ENCODE measurements at regions not wholly inside any gene's neighbourhood (a gene's known extent, or its start where the extent isn't known, plus 50 kb on each side); places are given as distances from the start of the nearest gene placed in this dataset.

DNA sequence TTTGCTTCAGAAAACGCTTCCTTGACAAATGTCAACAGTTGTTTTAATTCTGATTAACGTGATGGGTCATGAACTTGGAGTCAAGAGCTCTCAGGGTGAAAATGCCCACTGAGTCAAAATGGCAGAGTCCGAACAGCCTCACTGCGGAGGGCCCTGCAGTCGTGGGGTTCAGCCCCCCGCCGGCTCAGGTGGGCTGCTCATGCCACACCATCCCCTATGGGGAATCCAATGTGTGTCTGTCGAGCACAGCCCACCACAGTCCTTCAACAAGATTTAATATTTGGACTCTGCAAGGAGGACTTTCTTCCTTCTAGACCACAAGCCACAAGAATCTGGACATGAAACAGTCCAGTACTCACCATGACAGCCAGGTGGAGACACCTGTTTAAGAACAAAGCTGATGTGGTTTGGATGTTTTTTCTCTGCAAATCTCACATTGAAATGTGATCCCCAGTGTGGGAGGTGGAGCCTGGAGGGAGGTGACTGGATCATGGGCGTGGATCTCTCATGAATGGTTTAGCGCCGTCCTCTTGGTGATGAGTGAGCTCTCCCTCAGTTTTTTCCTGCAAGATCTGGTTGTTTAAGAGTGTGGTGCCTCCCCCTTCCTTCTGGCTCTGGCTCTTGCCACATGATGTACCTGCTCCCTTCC is 201.0 kb downstream of the NDUFA10 start:
- 51 to 65% (median 58%) methylated on average over 11 of the region's 11 CpGs for WGBS, 4 donors
- H3K27me3 ChIP-seq, result peaks cover 0 to 28% (median 0%) of the 10 kb centered on the region in 9 donors
- intact Hi-C loops (cut with DNase I), result no loop called here
- H3K27ac ChIP-seq, result no peak overlapping the region
- H3K4me1 ChIP-seq, result no peaks in the 10 kb centered on the region
- DNase-seq (peak in 2 of 5 donors; percentile 7 to 27), ATAC-seq (no peak)
- H3K9me3 ChIP-seq, result no peaks in the 10 kb centered on the region
- no peak overlapping the region for H3K4me3 ChIP-seq
- no peaks in the 10 kb centered on the region for H3K36me3 ChIP-seq
- TF ChIP-seq, protein P1, sequence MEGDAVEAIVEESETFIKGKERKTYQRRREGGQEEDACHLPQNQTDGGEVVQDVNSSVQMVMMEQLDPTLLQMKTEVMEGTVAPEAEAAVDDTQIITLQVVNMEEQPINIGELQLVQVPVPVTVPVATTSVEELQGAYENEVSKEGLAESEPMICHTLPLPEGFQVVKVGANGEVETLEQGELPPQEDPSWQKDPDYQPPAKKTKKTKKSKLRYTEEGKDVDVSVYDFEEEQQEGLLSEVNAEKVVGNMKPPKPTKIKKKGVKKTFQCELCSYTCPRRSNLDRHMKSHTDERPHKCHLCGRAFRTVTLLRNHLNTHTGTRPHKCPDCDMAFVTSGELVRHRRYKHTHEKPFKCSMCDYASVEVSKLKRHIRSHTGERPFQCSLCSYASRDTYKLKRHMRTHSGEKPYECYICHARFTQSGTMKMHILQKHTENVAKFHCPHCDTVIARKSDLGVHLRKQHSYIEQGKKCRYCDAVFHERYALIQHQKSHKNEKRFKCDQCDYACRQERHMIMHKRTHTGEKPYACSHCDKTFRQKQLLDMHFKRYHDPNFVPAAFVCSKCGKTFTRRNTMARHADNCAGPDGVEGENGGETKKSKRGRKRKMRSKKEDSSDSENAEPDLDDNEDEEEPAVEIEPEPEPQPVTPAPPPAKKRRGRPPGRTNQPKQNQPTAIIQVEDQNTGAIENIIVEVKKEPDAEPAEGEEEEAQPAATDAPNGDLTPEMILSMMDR (IDR thresholded peaks at IDR 0.05), result peak in 1 of 12 donors; percentile 10
- TF ChIP-seq POLR2A (IDR thresholded peaks at IDR 0.05), result no peak

DNA sequence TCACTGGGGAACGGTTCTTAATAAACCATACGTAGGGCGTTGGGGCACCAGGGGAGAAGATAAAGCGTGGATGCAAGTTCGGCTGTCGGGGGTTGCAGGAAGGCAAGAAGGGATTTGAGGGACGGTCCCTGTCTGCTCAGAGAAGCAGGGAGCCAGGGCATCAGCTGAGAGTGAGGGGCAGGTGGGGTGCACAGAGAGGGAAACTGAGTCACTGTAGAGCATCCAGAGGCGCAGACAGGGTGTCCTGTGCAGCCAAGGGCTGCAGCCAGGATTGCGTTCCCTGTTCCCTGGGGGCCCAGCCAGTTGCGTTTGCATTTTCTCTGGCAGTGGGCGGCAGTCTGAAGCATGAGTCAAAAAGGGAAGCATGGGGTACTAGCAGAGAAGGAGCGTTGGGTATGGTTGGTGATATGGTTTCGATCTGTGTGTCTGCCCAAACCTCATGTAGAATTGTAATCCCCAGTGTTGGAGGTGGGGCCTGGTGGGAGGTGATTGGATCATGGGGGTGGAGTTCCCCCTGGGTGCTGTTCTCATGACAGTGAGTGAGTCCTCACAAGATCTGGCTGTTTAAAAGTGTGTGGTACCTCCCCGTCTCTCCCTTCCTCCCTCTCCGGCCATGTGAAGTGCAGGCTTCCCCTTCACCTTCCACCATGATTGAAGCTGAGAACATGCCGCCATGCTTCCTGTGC is 202.9 kb downstream of the NDUFA10 start:
- Histone ChIP-seq H3K4me1 (no peaks in the 10 kb centered on the region), H3K36me3 (no peaks in the 10 kb centered on the region), H3K27ac (no peak overlapping the region), H3K27me3 (peaks cover 0 to 18% (median 0%) of the 10 kb centered on the region in 9 donors), H3K9me3 (no peaks in the 10 kb centered on the region), H3K4me3 (no peak overlapping the region)
- ATAC-seq (no peak), DNase-seq (peak in 1 of 5 donors; percentile 41)
- WGBS, 4 donors, result 86 to 88% (median 87%) methylated on average over 16 of the region's 16 CpGs
- intact Hi-C loops (cut with DNase I), result no loop called here
- TF ChIP-seq, protein P1 (IDR thresholded peaks at IDR 0.05), result no peak
- TF ChIP-seq POLR2A (IDR thresholded peaks at IDR 0.05), result no peak

DNA sequence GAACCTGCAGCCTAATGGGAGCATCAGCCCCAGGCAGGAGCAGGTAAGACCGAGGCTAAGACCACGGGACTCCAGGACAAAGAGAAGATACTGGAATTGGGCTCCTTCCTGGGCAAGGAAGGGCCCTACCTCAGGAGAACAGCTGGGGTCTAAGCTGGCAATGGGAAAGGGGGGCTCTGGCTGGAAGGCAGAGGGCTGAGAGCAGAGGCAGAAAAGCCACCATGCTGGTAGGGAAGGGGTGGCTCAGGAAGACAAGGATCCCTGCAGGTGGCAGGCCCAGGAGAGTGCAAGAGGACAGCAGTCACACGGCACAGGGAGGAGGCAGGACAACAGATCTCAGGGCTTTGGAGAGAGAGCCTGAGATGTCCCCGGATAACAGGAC is 203.5 kb downstream of the NDUFA10 start:
- Histone ChIP-seq H3K4me1 (no peaks in the 10 kb centered on the region), H3K36me3 (no peaks in the 10 kb centered on the region), H3K27ac (no peak overlapping the region), H3K4me3 (no peak overlapping the region), H3K9me3 (no peaks in the 10 kb centered on the region), H3K27me3 (peaks cover 0 to 18% (median 0%) of the 10 kb centered on the region in 9 donors)
- 76 to 84% (median 80%) methylated on average over 4 of the region's 4 CpGs for WGBS, 4 donors
- ATAC-seq, result no peak
- DNase-seq, result peak in 1 of 5 donors; percentile 19
- TF ChIP-seq, protein P1 (IDR thresholded peaks at IDR 0.05), result no peak
- TF ChIP-seq POLR2A (IDR thresholded peaks at IDR 0.05), result no peak
- intact Hi-C loops (cut with DNase I), result no loop called here

DNA sequence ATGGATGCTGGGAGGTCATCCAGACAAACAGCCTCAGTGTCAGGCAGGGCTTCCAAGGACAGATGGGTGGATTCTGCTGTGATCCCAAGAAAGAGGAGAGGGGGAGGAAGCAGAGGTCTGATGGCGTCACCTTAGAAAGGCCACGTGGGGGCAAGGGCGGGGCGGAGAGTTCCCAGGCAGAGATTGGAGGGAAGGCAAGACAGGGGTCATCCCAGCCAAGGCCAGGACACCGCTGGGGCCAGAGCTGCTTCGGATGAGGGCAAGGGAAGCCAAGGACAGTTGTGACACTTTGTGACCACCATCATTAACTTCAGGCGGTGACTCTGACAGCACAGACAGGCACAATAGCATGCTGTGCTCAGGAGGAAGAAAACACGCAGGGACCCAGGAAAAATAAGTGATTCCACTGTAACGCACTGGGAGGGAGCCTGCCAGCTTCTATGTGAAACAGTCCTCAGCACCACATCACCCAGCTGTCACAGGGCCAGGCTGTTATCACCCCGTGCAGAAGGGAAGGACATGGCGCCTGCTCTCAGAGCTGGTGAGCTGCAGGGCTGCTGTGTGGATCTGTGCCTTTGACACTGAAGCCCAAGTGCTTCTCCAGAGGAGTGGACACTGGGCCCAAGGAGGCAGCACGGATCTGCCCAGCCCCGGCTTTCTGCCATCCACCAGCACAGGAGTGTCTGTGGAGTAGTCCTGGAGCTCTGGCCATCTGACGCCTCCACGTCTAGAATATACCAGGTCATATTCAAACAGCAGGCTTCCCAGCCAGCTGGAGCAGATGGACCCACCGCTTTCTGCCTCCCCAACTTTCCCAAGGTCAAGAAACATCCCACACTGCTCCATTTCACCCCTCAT is 204.1 kb downstream of the NDUFA10 start:
- H3K4me3 ChIP-seq, result no peak overlapping the region
- DNase-seq (peak in 3 of 5 donors; percentile 46 to 59 (median 57)), ATAC-seq (peak in 3 of 4 donors; percentile 69 to 83 (median 71))
- no peaks in the 10 kb centered on the region for H3K9me3 ChIP-seq
- intact Hi-C loops (cut with DNase I), result no loop called here
- peaks cover 0 to 15% (median 0%) of the 10 kb centered on the region in 9 donors for H3K27me3 ChIP-seq
- H3K27ac ChIP-seq, result peak overlapping the region in 1 of 12 donors; percentile 5
- H3K36me3 ChIP-seq, result no peaks in the 10 kb centered on the region
- WGBS, 4 donors, result 53 to 62% (median 59%) methylated on average over 13 to 16 of the region's 16 CpGs
- no peak for TF ChIP-seq POLR2A (IDR thresholded peaks at IDR 0.05)
- TF ChIP-seq, protein P1 (IDR thresholded peaks at IDR 0.05), result no peak
- no peaks in the 10 kb centered on the region for H3K4me1 ChIP-seq
